Astrocyte of the cerebellum (primary cell): ENCODE measurements at regions not wholly inside any gene's neighbourhood (a gene's known extent, or its start where the extent isn't known, plus 50 kb on each side); places are given as distances from the start of the nearest gene placed in this dataset.
"Not testable (repeated sequence)": the region's sequence is repeated elsewhere in the genome, so short reads cannot be mapped to it uniquely, and the experiment has no call there.

Experiments
- DNase-seq: peaks from one replicate; pipeline ENCODE4 v3.0.0-alpha.2; 2011; ENCODE audit warnings: low read depth
- H3K4me3 ChIP-seq: 2 replicates; pipeline ENCODE4 v1.5.1; 2011; ENCODE audit warnings: mild to moderate bottlenecking, low read depth, low read length, moderate library complexity
- CTCF ChIP-seq: IDR thresholded peaks from 2 replicates; pipeline ENCODE4 v1.5.1; 2012; ENCODE audit warnings: low read length, low read depth, moderate library complexity, mild to moderate bottlenecking; ENCODE audit errors: missing control alignments
- in situ Hi-C: cut with HindIII; loops from 2 replicates; pipeline ENCODE4 v1.10.0; 2017; ENCODE audit warnings: low sequenced_read_pairs

GRCh38 chr7:97928844-97929243 lies 56.6 kb upstream of the ASNS start:
- DNase-seq, H3K4me3 ChIP-seq, in situ Hi-C loops: not testable (repeated sequence)

DNA sequence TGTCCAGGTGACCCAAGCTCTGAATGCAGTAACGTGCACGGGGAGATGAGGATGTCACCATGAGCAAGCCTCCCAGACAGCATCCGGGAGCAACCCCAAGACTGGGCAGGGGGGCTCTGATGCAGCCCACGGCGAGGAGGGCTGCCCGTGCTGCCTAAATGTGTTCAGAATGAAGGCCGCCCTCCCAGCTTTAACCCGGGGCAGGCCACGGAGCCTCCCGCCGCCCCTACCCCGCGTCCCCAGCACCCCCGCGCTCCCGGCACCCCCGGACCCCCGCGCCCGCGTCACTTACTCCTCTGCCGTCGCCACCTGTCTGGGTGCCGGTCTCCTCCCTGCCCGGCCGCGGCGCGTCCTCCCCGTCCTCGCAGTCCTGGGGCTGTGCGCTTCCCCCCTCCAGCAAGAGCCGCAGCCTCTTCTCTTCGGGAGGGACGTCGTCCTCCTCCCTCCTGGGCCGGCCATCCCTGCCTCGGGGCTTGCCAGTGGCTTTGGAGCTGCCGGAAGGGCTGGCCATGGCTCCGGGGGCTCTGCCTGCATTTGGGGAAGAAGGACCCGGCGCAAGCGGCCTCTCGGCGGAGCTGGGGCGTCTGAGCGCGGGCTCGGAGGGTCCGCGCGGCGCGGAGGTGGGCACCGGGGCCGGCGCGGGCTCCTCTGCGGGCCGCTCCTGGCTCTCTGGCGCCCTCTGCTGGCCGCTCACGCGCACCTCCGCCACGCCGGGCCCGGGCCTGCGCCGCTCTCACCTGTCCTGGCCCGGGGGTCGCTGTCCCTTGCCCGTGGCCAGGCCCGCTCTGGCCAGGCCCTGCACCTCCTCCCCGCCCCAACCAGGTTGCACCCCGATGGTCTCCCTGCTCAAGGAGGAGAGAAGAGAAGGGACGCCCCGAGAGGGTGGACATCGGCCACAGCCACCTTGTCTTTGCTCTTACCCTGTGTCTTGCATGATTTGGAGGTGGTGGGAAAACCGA lies 55.9 kb upstream of the ASNS start:
- DNase-seq, in situ Hi-C loops: not testable (repeated sequence)
- H3K4me3 ChIP-seq = peak overlapping the region; percentile 39
- peak; percentile 41 for TF ChIP-seq CTCF
